ENCODE measurements at regions not wholly inside any gene's neighbourhood (a gene's known extent, or its start where the extent isn't known, plus 50 kb on each side); places are given as distances from the start of the nearest gene placed in this dataset.

GRCh38 chr2:116098049-116098448 is 1655.6 kb downstream of the DPP10 start:
- no peak for TF ChIP-seq CTCF (IDR thresholded peaks at IDR 0.05; ENCODE audit: low read depth, low read length)
- H3K4me3 ChIP-seq (ENCODE audit: low read depth, low read length), result no peak overlapping the region
- in situ Hi-C loops (cut with HindIII; ENCODE audit: low sequenced_read_pairs), result no loop called here
- DNase-seq (ENCODE audit: low read depth, low spot score), result no peak

- DNase-seq (ENCODE audit: low read depth, low spot score), result no peak
- TF ChIP-seq CTCF (IDR thresholded peaks at IDR 0.05; ENCODE audit: low read depth, low read length), result no peak
- in situ Hi-C loops (cut with HindIII; ENCODE audit: low sequenced_read_pairs), result no loop called here
- H3K4me3 ChIP-seq (ENCODE audit: low read depth, low read length), result no peak overlapping the region
Measured at GRCh38 chr2:116109471-116109870, 1667.0 kb downstream of the DPP10 start.

GRCh38 chr2:116117845-116118244 is 1675.4 kb downstream of the DPP10 start:
- TF ChIP-seq CTCF (IDR thresholded peaks at IDR 0.05; ENCODE audit: low read depth, low read length), result no peak
- no peak for DNase-seq (ENCODE audit: low read depth, low spot score)
- in situ Hi-C loops (cut with HindIII; ENCODE audit: low sequenced_read_pairs), result no loop called here
- H3K4me3 ChIP-seq (ENCODE audit: low read depth, low read length), result no peak overlapping the region

GRCh38 chr2:116132833-116133232 is 1681.7 kb upstream of the DDX18 start:
- in situ Hi-C loops (cut with HindIII; ENCODE audit: low sequenced_read_pairs), result no loop called here
- H3K4me3 ChIP-seq (ENCODE audit: low read depth, low read length), result no peak overlapping the region
- no peak for DNase-seq (ENCODE audit: low read depth, low spot score)
- no peak for TF ChIP-seq CTCF (IDR thresholded peaks at IDR 0.05; ENCODE audit: low read depth, low read length)

- in situ Hi-C loops (cut with HindIII; ENCODE audit: low sequenced_read_pairs), result no loop called here
- H3K4me3 ChIP-seq (ENCODE audit: low read depth, low read length), result no peak overlapping the region
- TF ChIP-seq CTCF (IDR thresholded peaks at IDR 0.05; ENCODE audit: low read depth, low read length), result no peak
- DNase-seq (ENCODE audit: low read depth, low spot score), result no peak
Measured at GRCh38 chr2:116133381-116133942, 1681.0 kb upstream of the DDX18 start.

GRCh38 chr2:116141891-116142474 is 1672.5 kb upstream of the DDX18 start:
- H3K4me3 ChIP-seq (ENCODE audit: low read depth, low read length), result no peak overlapping the region
- in situ Hi-C loops (cut with HindIII; ENCODE audit: low sequenced_read_pairs), result no loop called here
- TF ChIP-seq CTCF (IDR thresholded peaks at IDR 0.05; ENCODE audit: low read depth, low read length), result no peak
- no peak for DNase-seq (ENCODE audit: low read depth, low spot score)
